ENCODE measurements at regions not wholly inside any gene's neighbourhood (a gene's known extent, or its start where the extent isn't known, plus 50 kb on each side); places are given as distances from the start of the nearest gene placed in this dataset.

DNA sequence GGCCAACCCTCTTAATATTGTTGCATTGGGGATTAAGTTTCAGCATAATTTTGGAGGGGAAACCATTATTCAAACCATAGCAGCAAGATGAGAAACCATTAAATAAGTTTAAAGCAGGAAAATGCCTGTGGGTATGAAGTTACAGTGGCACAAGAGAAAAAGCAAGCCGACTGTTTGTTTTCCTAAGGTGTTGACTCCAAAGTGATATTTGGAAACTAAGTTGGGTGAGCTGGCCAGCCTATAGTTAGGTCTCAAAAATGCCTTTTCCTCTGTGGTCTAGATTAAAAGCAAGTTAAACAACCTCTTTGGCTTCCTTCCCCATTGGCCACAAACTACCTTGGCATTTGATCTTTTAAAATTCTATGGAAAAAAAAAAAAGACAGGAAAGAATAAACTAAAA lies 419.8 kb upstream of the AZI2 start:
- Histone ChIP-seq H3K27me3 (ENCODE audit: control insufficient read depth in 1 of 2, insufficient read depth in 2 of 2, low read length in 2 of 2) (no peaks in the 10 kb centered on the region), H3K4me1 (ENCODE audit: control insufficient read depth in 2 of 2, insufficient read depth in 2 of 2, low read length in 1 of 2) (no peaks in the 10 kb centered on the region), H3K4me3 (ENCODE audit: low read depth in 1 of 2, low read length in 2 of 2) (no peak overlapping the region), H3K36me3 (ENCODE audit: control insufficient read depth in 2 of 2, insufficient read depth in 2 of 2, low read length in 1 of 2) (no peaks in the 10 kb centered on the region), H3K9me3 (ENCODE audit: control insufficient read depth in 2 of 2, insufficient read depth in 1 of 2, low read depth in 1 of 2, low read length in 1 of 2) (peaks cover 7 to 8% of the 10 kb centered on the region in 2 donors), H3K27ac (ENCODE audit: low read depth in 2 of 2, low read length in 1 of 2) (no peak overlapping the region)
- WGBS, 2 donors = 27 to 37% methylated on average over 1 of the region's 1 CpG

DNA sequence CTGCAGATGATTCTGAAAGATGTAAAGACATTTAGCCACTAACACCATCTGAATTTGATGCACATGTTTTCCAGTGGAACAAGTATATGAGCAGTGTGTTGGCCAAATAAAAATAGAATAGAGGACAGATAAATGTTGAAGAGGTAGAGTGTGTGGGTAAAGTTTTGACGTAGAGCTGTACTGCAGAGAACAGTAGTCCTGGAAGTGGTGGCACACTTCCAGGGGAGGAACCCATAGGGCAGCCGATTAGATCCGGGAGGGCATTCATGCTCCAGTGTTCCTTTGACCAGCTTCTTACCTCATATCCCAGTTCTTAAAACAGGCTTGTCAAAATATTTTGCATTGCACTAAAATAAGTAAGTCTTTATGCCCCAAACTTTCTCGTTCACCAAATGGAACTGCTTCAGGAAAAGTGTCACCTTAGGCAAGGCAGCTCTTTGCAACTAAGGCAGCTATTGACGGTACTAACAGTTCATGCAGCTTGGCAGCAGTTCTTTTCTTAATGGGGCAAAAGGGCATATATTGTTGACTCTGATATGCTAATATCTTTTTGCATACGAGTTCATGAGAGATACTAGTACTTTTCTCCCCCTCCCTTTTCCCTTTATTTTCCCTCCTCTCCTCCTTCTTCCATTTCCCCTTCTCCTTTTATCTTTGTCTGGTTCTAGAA lies 429.3 kb upstream of the AZI2 start:
- Histone ChIP-seq H3K27ac (ENCODE audit: low read depth in 2 of 2, low read length in 1 of 2) (no peak overlapping the region), H3K4me3 (ENCODE audit: low read depth in 1 of 2, low read length in 2 of 2) (no peak overlapping the region), H3K27me3 (ENCODE audit: control insufficient read depth in 1 of 2, insufficient read depth in 2 of 2, low read length in 2 of 2) (no peaks in the 10 kb centered on the region), H3K4me1 (ENCODE audit: control insufficient read depth in 2 of 2, insufficient read depth in 2 of 2, low read length in 1 of 2) (no peaks in the 10 kb centered on the region), H3K9me3 (ENCODE audit: control insufficient read depth in 2 of 2, insufficient read depth in 1 of 2, low read depth in 1 of 2, low read length in 1 of 2) (peaks cover 0 to 2% of the 10 kb centered on the region in 2 donors), H3K36me3 (ENCODE audit: control insufficient read depth in 2 of 2, insufficient read depth in 2 of 2, low read length in 1 of 2) (no peaks in the 10 kb centered on the region)
- WGBS, 2 donors = 78 to 83% methylated on average over 6 of the region's 6 CpGs

DNA sequence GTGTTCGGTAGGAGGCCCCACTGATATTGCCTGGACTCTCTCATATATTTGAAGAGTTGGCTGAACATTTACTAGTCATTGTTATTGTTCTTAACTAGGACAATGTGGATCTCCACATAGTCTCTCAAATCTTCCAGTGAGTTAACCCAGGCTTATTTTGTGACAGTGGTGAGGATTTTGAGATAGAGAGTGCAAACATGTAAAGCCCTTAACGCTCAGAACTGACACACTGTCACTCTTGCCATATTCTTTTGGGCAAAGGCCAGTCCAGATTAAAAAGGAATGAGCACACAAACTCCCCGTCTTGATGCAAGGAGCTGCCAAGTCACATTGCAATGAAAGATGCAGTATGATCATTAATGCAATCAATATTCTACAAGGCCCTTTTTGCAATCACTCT lies 431.9 kb upstream of the AZI2 start:
- no peaks in the 10 kb centered on the region for H3K4me1 ChIP-seq (ENCODE audit: control insufficient read depth in 2 of 2, insufficient read depth in 2 of 2, low read length in 1 of 2)
- no peak overlapping the region for H3K4me3 ChIP-seq (ENCODE audit: low read depth in 1 of 2, low read length in 2 of 2)
- H3K9me3 ChIP-seq (ENCODE audit: control insufficient read depth in 2 of 2, insufficient read depth in 1 of 2, low read depth in 1 of 2, low read length in 1 of 2) = no peaks in the 10 kb centered on the region
- 39 to 53% methylated on average over 3 of the region's 3 CpGs for WGBS, 2 donors
- no peaks in the 10 kb centered on the region for H3K36me3 ChIP-seq (ENCODE audit: control insufficient read depth in 2 of 2, insufficient read depth in 2 of 2, low read length in 1 of 2)
- no peaks in the 10 kb centered on the region for H3K27me3 ChIP-seq (ENCODE audit: control insufficient read depth in 1 of 2, insufficient read depth in 2 of 2, low read length in 2 of 2)
- H3K27ac ChIP-seq (ENCODE audit: low read depth in 2 of 2, low read length in 1 of 2) = no peak overlapping the region

DNA sequence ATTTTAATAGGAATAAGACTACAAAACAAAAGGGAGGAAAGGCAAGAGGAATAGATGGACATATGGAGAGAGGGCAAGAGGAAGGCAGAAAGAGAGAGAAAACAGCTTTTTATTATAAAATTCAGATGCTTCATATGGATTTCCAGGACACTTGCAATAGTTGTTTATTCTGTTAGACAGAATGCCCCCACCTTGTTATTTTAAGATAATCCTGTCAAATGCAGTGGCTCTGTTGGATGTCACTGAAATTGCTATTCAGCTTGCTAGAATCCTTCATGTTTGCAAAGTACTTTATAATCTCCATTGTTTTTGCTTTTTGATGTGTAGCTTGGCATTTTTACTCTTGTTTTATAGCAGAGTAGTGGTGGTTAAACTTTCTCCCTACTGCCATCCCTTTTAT lies 432.4 kb upstream of the AZI2 start:
- no peak overlapping the region for H3K27ac ChIP-seq (ENCODE audit: low read depth in 2 of 2, low read length in 1 of 2)
- no peak overlapping the region for H3K4me3 ChIP-seq (ENCODE audit: low read depth in 1 of 2, low read length in 2 of 2)
- no peaks in the 10 kb centered on the region for H3K36me3 ChIP-seq (ENCODE audit: control insufficient read depth in 2 of 2, insufficient read depth in 2 of 2, low read length in 1 of 2)
- no peaks in the 10 kb centered on the region for H3K4me1 ChIP-seq (ENCODE audit: control insufficient read depth in 2 of 2, insufficient read depth in 2 of 2, low read length in 1 of 2)
- H3K9me3 ChIP-seq (ENCODE audit: control insufficient read depth in 2 of 2, insufficient read depth in 1 of 2, low read depth in 1 of 2, low read length in 1 of 2) = no peaks in the 10 kb centered on the region
- H3K27me3 ChIP-seq (ENCODE audit: control insufficient read depth in 1 of 2, insufficient read depth in 2 of 2, low read length in 2 of 2) = no peaks in the 10 kb centered on the region

DNA sequence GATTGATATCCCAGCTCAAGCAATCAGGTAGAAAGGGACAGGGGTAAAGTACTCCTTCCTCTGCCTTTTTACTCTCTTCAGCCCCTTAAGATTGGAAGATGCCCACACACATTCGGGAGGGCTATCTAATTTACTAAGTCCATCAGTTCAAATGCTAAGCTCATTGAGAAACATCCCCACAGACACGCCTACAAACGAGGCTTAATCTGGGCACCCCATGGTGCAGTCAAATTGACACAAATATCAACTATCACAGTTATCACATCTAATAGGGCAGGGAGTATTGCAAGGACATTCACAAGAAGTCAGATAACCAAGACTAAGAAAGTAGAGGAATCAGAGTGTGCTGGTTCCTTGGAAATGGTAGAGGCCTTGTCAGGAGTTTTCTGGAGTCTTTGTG lies 437.8 kb upstream of the AZI2 start:
- Histone ChIP-seq H3K27ac (ENCODE audit: low read depth in 2 of 2, low read length in 1 of 2) (no peak overlapping the region), H3K36me3 (ENCODE audit: control insufficient read depth in 2 of 2, insufficient read depth in 2 of 2, low read length in 1 of 2) (no peaks in the 10 kb centered on the region), H3K4me1 (ENCODE audit: control insufficient read depth in 2 of 2, insufficient read depth in 2 of 2, low read length in 1 of 2) (no peaks in the 10 kb centered on the region), H3K9me3 (ENCODE audit: control insufficient read depth in 2 of 2, insufficient read depth in 1 of 2, low read depth in 1 of 2, low read length in 1 of 2) (no peaks in the 10 kb centered on the region), H3K27me3 (ENCODE audit: control insufficient read depth in 1 of 2, insufficient read depth in 2 of 2, low read length in 2 of 2) (no peaks in the 10 kb centered on the region), H3K4me3 (ENCODE audit: low read depth in 1 of 2, low read length in 2 of 2) (no peak overlapping the region)
- WGBS, 2 donors = 76 to 89% methylated on average over 3 of the region's 3 CpGs

DNA sequence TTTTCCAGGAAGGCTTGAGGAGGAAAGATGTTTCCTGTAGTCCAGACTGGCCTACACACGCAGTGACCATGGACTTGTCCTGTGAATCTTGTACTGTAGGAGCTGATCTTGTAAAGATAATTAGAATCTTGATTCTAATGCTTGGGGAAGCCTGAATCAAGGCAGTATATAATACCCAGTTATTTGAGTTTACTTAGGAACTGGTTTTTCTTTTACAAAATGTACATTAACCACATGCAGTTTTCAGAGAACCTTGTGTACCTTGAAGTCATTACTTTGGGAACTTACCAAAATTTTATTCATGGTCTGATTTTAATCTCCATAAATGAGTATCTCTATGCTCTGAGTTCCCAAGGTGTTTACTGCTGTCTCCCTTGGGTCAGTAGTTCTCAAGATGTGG lies 439.9 kb upstream of the AZI2 start:
- WGBS, 2 donors = 73% methylated on average over 1 of the region's 1 CpG
- Histone ChIP-seq H3K27me3 (ENCODE audit: control insufficient read depth in 1 of 2, insufficient read depth in 2 of 2, low read length in 2 of 2) (no peaks in the 10 kb centered on the region), H3K27ac (ENCODE audit: low read depth in 2 of 2, low read length in 1 of 2) (no peak overlapping the region)

DNA sequence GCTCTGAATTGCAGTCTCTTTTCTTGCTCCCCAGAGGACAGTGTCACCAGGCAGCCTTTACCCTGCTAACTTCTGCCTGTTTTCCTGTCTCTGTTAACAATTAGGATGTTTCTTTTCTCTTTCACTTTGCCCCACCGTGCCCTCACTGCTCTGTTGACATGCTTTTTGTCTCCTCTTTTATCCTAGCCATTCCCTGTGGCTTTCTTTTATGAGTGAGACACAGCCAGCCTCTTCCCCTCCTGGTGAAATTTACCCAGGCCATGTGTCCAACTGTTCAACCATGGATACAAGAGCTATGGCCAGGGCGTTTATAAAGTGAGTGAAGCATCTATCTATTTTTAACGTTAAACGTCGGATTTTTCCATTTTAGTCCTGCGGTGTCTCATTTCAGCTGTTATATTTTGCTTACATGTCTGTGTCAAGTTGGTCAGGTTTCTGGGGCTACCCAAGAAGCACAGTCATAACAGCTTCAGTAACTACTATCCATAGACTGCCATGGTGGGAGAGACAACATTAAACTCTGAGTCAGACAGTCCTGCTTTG lies 443.2 kb upstream of the AZI2 start:
- no peaks in the 10 kb centered on the region for H3K27me3 ChIP-seq (ENCODE audit: control insufficient read depth in 1 of 2, insufficient read depth in 2 of 2, low read length in 2 of 2)
- H3K9me3 ChIP-seq (ENCODE audit: control insufficient read depth in 2 of 2, insufficient read depth in 1 of 2, low read depth in 1 of 2, low read length in 1 of 2) = no peaks in the 10 kb centered on the region
- no peak overlapping the region for H3K27ac ChIP-seq (ENCODE audit: low read depth in 2 of 2, low read length in 1 of 2)
- WGBS, 2 donors = 69 to 72% methylated on average over 6 of the region's 6 CpGs
- no peak overlapping the region for H3K4me3 ChIP-seq (ENCODE audit: low read depth in 1 of 2, low read length in 2 of 2)
- no peaks in the 10 kb centered on the region for H3K36me3 ChIP-seq (ENCODE audit: control insufficient read depth in 2 of 2, insufficient read depth in 2 of 2, low read length in 1 of 2)
- H3K4me1 ChIP-seq (ENCODE audit: control insufficient read depth in 2 of 2, insufficient read depth in 2 of 2, low read length in 1 of 2) = no peaks in the 10 kb centered on the region

More for the DNA sequence above, 439.9 kb upstream of the AZI2 start:
- Histone ChIP-seq H3K4me1 (ENCODE audit: control insufficient read depth in 2 of 2, insufficient read depth in 2 of 2, low read length in 1 of 2) (no peaks in the 10 kb centered on the region), H3K9me3 (ENCODE audit: control insufficient read depth in 2 of 2, insufficient read depth in 1 of 2, low read depth in 1 of 2, low read length in 1 of 2) (no peaks in the 10 kb centered on the region), H3K4me3 (ENCODE audit: low read depth in 1 of 2, low read length in 2 of 2) (no peak overlapping the region), H3K36me3 (ENCODE audit: control insufficient read depth in 2 of 2, insufficient read depth in 2 of 2, low read length in 1 of 2) (no peaks in the 10 kb centered on the region)

DNA sequence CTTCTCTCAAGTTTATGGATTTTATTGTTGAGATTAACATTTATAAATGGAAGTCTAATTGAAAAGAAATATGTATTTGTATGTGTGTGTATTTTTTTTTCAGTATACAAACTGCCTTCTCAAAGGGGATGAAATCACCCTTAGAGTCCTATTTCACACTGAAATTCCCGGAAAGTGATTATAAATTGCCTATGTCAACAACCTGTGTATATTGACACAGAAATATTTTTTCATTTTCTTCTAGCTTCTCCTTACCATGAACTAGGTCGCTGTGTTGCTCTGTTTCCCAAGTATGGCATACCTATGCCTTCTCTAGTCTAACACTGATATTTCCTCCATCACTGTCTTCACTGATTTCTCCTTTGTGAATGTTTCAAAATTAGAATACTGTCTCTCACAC lies 444.0 kb upstream of the AZI2 start:
- WGBS, 2 donors = 56 to 73% methylated on average over 2 of the region's 2 CpGs
- no peaks in the 10 kb centered on the region for H3K36me3 ChIP-seq (ENCODE audit: control insufficient read depth in 2 of 2, insufficient read depth in 2 of 2, low read length in 1 of 2)
- no peak overlapping the region for H3K4me3 ChIP-seq (ENCODE audit: low read depth in 1 of 2, low read length in 2 of 2)
- no peaks in the 10 kb centered on the region for H3K4me1 ChIP-seq (ENCODE audit: control insufficient read depth in 2 of 2, insufficient read depth in 2 of 2, low read length in 1 of 2)
- no peaks in the 10 kb centered on the region for H3K27me3 ChIP-seq (ENCODE audit: control insufficient read depth in 1 of 2, insufficient read depth in 2 of 2, low read length in 2 of 2)
- H3K27ac ChIP-seq (ENCODE audit: low read depth in 2 of 2, low read length in 1 of 2) = no peak overlapping the region
- no peaks in the 10 kb centered on the region for H3K9me3 ChIP-seq (ENCODE audit: control insufficient read depth in 2 of 2, insufficient read depth in 1 of 2, low read depth in 1 of 2, low read length in 1 of 2)

DNA sequence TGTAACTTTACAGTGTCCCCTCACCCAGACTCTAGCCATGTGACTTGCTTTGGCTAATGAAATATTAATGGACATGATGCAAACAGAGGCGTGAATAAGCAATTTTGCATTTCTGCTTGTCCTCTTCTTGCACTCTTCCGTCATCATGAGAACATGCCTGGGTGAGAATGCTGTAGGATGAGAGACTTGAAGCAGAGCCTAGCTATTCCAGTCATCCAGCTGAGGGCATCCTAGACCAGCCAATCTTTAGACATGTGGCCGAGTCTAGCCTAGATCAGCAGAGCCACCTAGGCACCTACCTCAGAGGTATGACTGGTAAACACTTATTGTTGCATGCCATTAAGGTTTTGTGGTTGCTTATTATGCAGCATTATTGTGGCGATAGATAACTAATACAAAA lies 450.5 kb upstream of the AZI2 start:
- Histone ChIP-seq H3K4me1 (ENCODE audit: control insufficient read depth in 2 of 2, insufficient read depth in 2 of 2, low read length in 1 of 2) (no peaks in the 10 kb centered on the region), H3K27me3 (ENCODE audit: control insufficient read depth in 1 of 2, insufficient read depth in 2 of 2, low read length in 2 of 2) (no peaks in the 10 kb centered on the region), H3K36me3 (ENCODE audit: control insufficient read depth in 2 of 2, insufficient read depth in 2 of 2, low read length in 1 of 2) (no peaks in the 10 kb centered on the region), H3K9me3 (ENCODE audit: control insufficient read depth in 2 of 2, insufficient read depth in 1 of 2, low read depth in 1 of 2, low read length in 1 of 2) (no peaks in the 10 kb centered on the region), H3K27ac (ENCODE audit: low read depth in 2 of 2, low read length in 1 of 2) (no peak overlapping the region), H3K4me3 (ENCODE audit: low read depth in 1 of 2, low read length in 2 of 2) (no peak overlapping the region)
- 89 to 90% methylated on average over 4 of the region's 4 CpGs for WGBS, 2 donors

DNA sequence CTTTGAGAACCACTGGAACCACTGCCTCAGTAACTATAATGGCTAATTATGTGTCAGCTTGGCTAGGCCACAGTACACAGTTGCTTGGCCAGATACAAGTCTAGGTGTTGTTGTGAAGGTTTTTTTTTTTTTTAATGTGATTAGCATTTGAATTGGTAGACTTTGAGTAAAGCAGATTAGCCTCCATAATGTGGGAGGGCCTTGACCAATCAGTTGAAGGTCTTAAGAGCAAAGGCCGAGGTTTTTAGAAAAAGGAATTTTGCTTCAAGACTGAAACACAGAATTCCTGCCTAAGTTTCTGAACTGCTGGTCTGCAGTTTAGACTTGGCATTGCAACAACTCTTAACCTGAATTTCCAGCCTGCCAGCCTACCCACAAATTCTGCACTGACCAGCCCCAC lies 451.6 kb upstream of the AZI2 start:
- H3K4me3 ChIP-seq (ENCODE audit: low read depth in 1 of 2, low read length in 2 of 2) = no peak overlapping the region
- H3K9me3 ChIP-seq (ENCODE audit: control insufficient read depth in 2 of 2, insufficient read depth in 1 of 2, low read depth in 1 of 2, low read length in 1 of 2) = no peaks in the 10 kb centered on the region
- 81 to 96% methylated on average over 1 of the region's 1 CpG for WGBS, 2 donors
- H3K27me3 ChIP-seq (ENCODE audit: control insufficient read depth in 1 of 2, insufficient read depth in 2 of 2, low read length in 2 of 2) = no peaks in the 10 kb centered on the region
- no peaks in the 10 kb centered on the region for H3K4me1 ChIP-seq (ENCODE audit: control insufficient read depth in 2 of 2, insufficient read depth in 2 of 2, low read length in 1 of 2)
- no peaks in the 10 kb centered on the region for H3K36me3 ChIP-seq (ENCODE audit: control insufficient read depth in 2 of 2, insufficient read depth in 2 of 2, low read length in 1 of 2)
- H3K27ac ChIP-seq (ENCODE audit: low read depth in 2 of 2, low read length in 1 of 2) = no peak overlapping the region

All from esophagus (tissue), 2 donors.